Smooth muscle cell (in vitro differentiated cells): ENCODE measurements at regions not wholly inside any gene's neighbourhood (a gene's known extent, or its start where the extent isn't known, plus 50 kb on each side); places are given as distances from the start of the nearest gene placed in this dataset.

Source experiments
- DNase-seq: peaks from one replicate; lab custom pipeline; 2025; ENCODE audit not compliant: unreplicated experiment; lab: John Stamatoyannopoulos, UW
- H2AFZ ChIP-seq: fragments of 200-600 bp; sonication (generic); 2 replicates; pipeline ENCODE4 v1.6.0; 2016; ENCODE audit warnings: antibody characterized with exemption, low read depth, mild to moderate bottlenecking
- H3F3A ChIP-seq: fragments of 200-600 bp; sonication (generic); 2 replicates; pipeline ENCODE4 v1.6.0; 2017; ENCODE audit warnings: antibody characterized with exemption, low read depth
- H3K27ac ChIP-seq: fragments of 200-600 bp; sonication (generic); 2 replicates; pipeline ENCODE4 v1.5.1; 2016; ENCODE audit warnings: low read depth, mild to moderate bottlenecking
- H3K27me3 ChIP-seq: fragments of 200-600 bp; sonication (generic); 2 replicates; pipeline ENCODE4 v1.6.1; 2016; ENCODE audit warnings: low read depth, mild to moderate bottlenecking
- H3K36me3 ChIP-seq: fragments of 200-600 bp; sonication (generic); 2 replicates; pipeline ENCODE4 v1.5.1; 2016; ENCODE audit warnings: low read depth
- H3K4me1 ChIP-seq: fragments of 200-600 bp; sonication (generic); 2 replicates; pipeline ENCODE4 v1.5.1; 2016; ENCODE audit warnings: low read depth
- H3K4me2 ChIP-seq: fragments of 200-600 bp; sonication (generic); 2 replicates; pipeline ENCODE4 v1.6.0; 2016; ENCODE audit warnings: mild to moderate bottlenecking
- H3K4me3 ChIP-seq: fragments of 200-600 bp; sonication (generic); 2 replicates; pipeline ENCODE4 v1.5.1; 2016; ENCODE audit warnings: mild to moderate bottlenecking
- H3K79me2 ChIP-seq: fragments of 200-600 bp; sonication (generic); 2 replicates; pipeline ENCODE4 v1.6.0; 2016; ENCODE audit warnings: low read depth, mild to moderate bottlenecking
- H3K9ac ChIP-seq: fragments of 200-600 bp; sonication (generic); 2 replicates; pipeline ENCODE4 v1.6.0; 2016; ENCODE audit warnings: low read depth
- H3K9me3 ChIP-seq: fragments of 200-600 bp; sonication (generic); replicated peaks from 2 replicates; pipeline ENCODE4 v1.5.1; 2016; ENCODE audit warnings: low read depth
- H4K20me1 ChIP-seq: fragments of 200-600 bp; sonication (generic); 2 replicates; pipeline ENCODE4 v1.6.0; 2016; ENCODE audit warnings: low read depth
- CTCF ChIP-seq: fragments of 200-600 bp; sonication (generic); IDR thresholded peaks from 2 replicates; pipeline ENCODE4 v1.5.1; 2017; ENCODE audit warnings: borderline replicate concordance, mild to moderate bottlenecking, antibody characterized with exemption; ENCODE audit not compliant: insufficient read depth, poor library complexity, severe bottlenecking
- WGBS: methylation state at CpG from one replicate; pipeline ENCODE4 v1.1.7; 2016; ENCODE audit warnings: low lambda C conversion rate; 5-methylcytosine and 5-hydroxymethylcytosine counted together

GRCh38 chr12:118742431-118742830 lies 238.9 kb upstream of the SRRM4 start:
- no peak for DNase-seq
- no peaks in the 10 kb centered on the region for H3K9me3 ChIP-seq
- H3K36me3 ChIP-seq, result no peaks in the 10 kb centered on the region
- no peak overlapping the region for H2AFZ ChIP-seq
- TF ChIP-seq CTCF, result no peak
- H3K79me2 ChIP-seq, result no peaks in the 10 kb centered on the region
- no peaks in the 10 kb centered on the region for H3K27me3 ChIP-seq
- H3F3A ChIP-seq, result no peaks in the 10 kb centered on the region
- H3K27ac ChIP-seq, result no peak overlapping the region
- no peak overlapping the region for H3K4me2 ChIP-seq
- no peaks in the 10 kb centered on the region for H3K4me1 ChIP-seq
- WGBS, result 76% methylated on average over 3 of the region's 3 CpGs
- no peak overlapping the region for H3K4me3 ChIP-seq
- no peak overlapping the region for H3K9ac ChIP-seq
- no peaks in the 10 kb centered on the region for H4K20me1 ChIP-seq

- no peak overlapping the region for H3K9ac ChIP-seq
- no peaks in the 10 kb centered on the region for H3F3A ChIP-seq
- H4K20me1 ChIP-seq, result no peaks in the 10 kb centered on the region
- 79% methylated on average over 4 of the region's 4 CpGs for WGBS
- H3K4me2 ChIP-seq, result no peak overlapping the region
- no peak overlapping the region for H3K4me3 ChIP-seq
- H3K36me3 ChIP-seq, result no peaks in the 10 kb centered on the region
- H3K27ac ChIP-seq, result no peak overlapping the region
- no peak for TF ChIP-seq CTCF
- no peaks in the 10 kb centered on the region for H3K27me3 ChIP-seq
- no peaks in the 10 kb centered on the region for H3K79me2 ChIP-seq
- DNase-seq, result no peak
- H3K4me1 ChIP-seq, result no peaks in the 10 kb centered on the region
- no peaks in the 10 kb centered on the region for H3K9me3 ChIP-seq
- H2AFZ ChIP-seq, result no peak overlapping the region
Observed at GRCh38 chr12:118743896-118744700, 237.2 kb upstream of the SRRM4 start.

GRCh38 chr12:118746176-118746575 lies 235.2 kb upstream of the SRRM4 start:
- Histone ChIP-seq H3F3A (no peaks in the 10 kb centered on the region), H3K79me2 (no peaks in the 10 kb centered on the region), H3K9ac (no peak overlapping the region), H3K27ac (no peak overlapping the region), H2AFZ (no peak overlapping the region), H3K9me3 (no peaks in the 10 kb centered on the region), H4K20me1 (no peaks in the 10 kb centered on the region), H3K27me3 (no peaks in the 10 kb centered on the region), H3K36me3 (no peaks in the 10 kb centered on the region), H3K4me1 (no peaks in the 10 kb centered on the region), H3K4me3 (no peak overlapping the region), H3K4me2 (no peak overlapping the region)
- no peak for TF ChIP-seq CTCF
- no peak for DNase-seq
- WGBS, result 75% methylated on average over 3 of the region's 3 CpGs

- Histone ChIP-seq H3K4me2 (no peak overlapping the region), H3K79me2 (no peaks in the 10 kb centered on the region), H3K9ac (no peak overlapping the region), H3K4me3 (no peak overlapping the region), H2AFZ (no peak overlapping the region), H3K27me3 (no peaks in the 10 kb centered on the region), H3K9me3 (no peaks in the 10 kb centered on the region), H3K36me3 (no peaks in the 10 kb centered on the region), H3K4me1 (no peaks in the 10 kb centered on the region), H3F3A (no peaks in the 10 kb centered on the region), H3K27ac (no peak overlapping the region), H4K20me1 (no peaks in the 10 kb centered on the region)
- 70% methylated on average over 2 of the region's 2 CpGs for WGBS
- TF ChIP-seq CTCF, result no peak
- no peak for DNase-seq
Observed at GRCh38 chr12:118746960-118747359, 234.4 kb upstream of the SRRM4 start.
